PFSK-1 (cell line): ENCODE measurements at regions not wholly inside any gene's neighbourhood (a gene's known extent, or its start where the extent isn't known, plus 50 kb on each side); places are given as distances from the start of the nearest gene placed in this dataset.

Experiments
- FOXP2 ChIP-seq: optimal IDR thresholded peaks from 2 replicates; pipeline ENCODE3; 2011; ENCODE audit warnings: borderline replicate concordance, control low read depth, inconsistent platforms; ENCODE audit not compliant: insufficient read depth; ENCODE audit errors: extremely low read length, extremely low read depth
- POLR2AphosphoS5 ChIP-seq: IDR thresholded peaks from 2 replicates; pipeline ENCODE4 v1.6.1; 2012; ENCODE audit warnings: low read depth, mild to moderate bottlenecking, control low read depth, low read length, moderate library complexity
- REST ChIP-seq, 2 experiments: IDR thresholded peaks; 2 replicates each; pipeline versions ENCODE4 v1.6.1 to v1.8.0; 2011 to 2012; ENCODE audit warnings: low read depth in 2 of 2, low read length in 2 of 2, control low read depth in 1 of 2, inconsistent platforms in 1 of 2, mild to moderate bottlenecking in 1 of 2, moderate library complexity in 1 of 2; ENCODE audit not compliant: insufficient read depth in 1 of 2
- SIN3A ChIP-seq: IDR thresholded peaks from 2 replicates; pipeline ENCODE4 v1.6.1; 2012; ENCODE audit warnings: mild to moderate bottlenecking, low read length, moderate library complexity, borderline replicate concordance; ENCODE audit not compliant: insufficient read depth
- TAF1 ChIP-seq: IDR thresholded peaks from 2 replicates; pipeline ENCODE4 v1.6.1; 2012; ENCODE audit warnings: low read length, control low read depth, borderline replicate concordance; ENCODE audit not compliant: insufficient read depth

- TF ChIP-seq SIN3A = no peak
- no peak for TF ChIP-seq TAF1
- no peak for TF ChIP-seq POLR2AphosphoS5
- TF ChIP-seq FOXP2 = no peak
- TF ChIP-seq REST (IDR thresholded peaks at IDR 0.05; ENCODE audit: insufficient read depth in 1 of 2, low read depth in 2 of 2, low read length in 2 of 2) = no peak
Measured at GRCh38 chr22:48069256-48069655, 1306.8 kb downstream of the TBC1D22A start.

- TF ChIP-seq REST (IDR thresholded peaks at IDR 0.05; ENCODE audit: insufficient read depth in 1 of 2, low read depth in 2 of 2, low read length in 2 of 2) (no peak), FOXP2 (no peak)
Measured at GRCh38 chr22:48068323-48068885, 1306.0 kb downstream of the TBC1D22A start.

- TF ChIP-seq POLR2AphosphoS5 (no peak), SIN3A (no peak), REST (IDR thresholded peaks at IDR 0.05; ENCODE audit: insufficient read depth in 1 of 2, low read depth in 2 of 2, low read length in 2 of 2) (no peak), TAF1 (no peak), FOXP2 (no peak)
Measured at GRCh38 chr22:48065892-48066291, 1303.4 kb downstream of the TBC1D22A start.

- TF ChIP-seq SIN3A (no peak), REST (IDR thresholded peaks at IDR 0.05; ENCODE audit: insufficient read depth in 1 of 2, low read depth in 2 of 2, low read length in 2 of 2) (no peak), FOXP2 (no peak), POLR2AphosphoS5 (no peak), TAF1 (no peak)
Measured at GRCh38 chr22:48061726-48062125, 1299.3 kb downstream of the TBC1D22A start.

GRCh38 chr22:48060266-48060665 is 1297.8 kb downstream of the TBC1D22A start:
- TF ChIP-seq SIN3A (no peak), TAF1 (no peak), POLR2AphosphoS5 (no peak), FOXP2 (no peak), REST (IDR thresholded peaks at IDR 0.05; ENCODE audit: insufficient read depth in 1 of 2, low read depth in 2 of 2, low read length in 2 of 2) (no peak)
